Vagina (tissue), 2 donors: ENCODE measurements at regions not wholly inside any gene's neighbourhood (a gene's known extent, or its start where the extent isn't known, plus 50 kb on each side); places are given as distances from the start of the nearest gene placed in this dataset.

ENCODE experiments used
- DNase-seq, 2 donors: peaks; one replicate each; pipeline ENCODE4 v3.0.0-alpha.2; 2017; ENCODE audit errors: extremely low spot score in 2 of 2
- H3K27ac ChIP-seq: fragments of 200-600 bp; sonication (generic); one replicate; pipeline ENCODE4 v1.5.1; 2019
- H3K27me3 ChIP-seq: fragments of 200-600 bp; sonication (generic); one replicate; pipeline ENCODE4 v1.5.1; 2019
- H3K36me3 ChIP-seq, 2 donors: fragments of 200-600 bp; sonication (generic); one replicate each; pipeline ENCODE4 v1.5.1; 2017 to 2019
- H3K4me1 ChIP-seq: fragments of 200-600 bp; sonication (generic); one replicate; pipeline ENCODE4 v1.5.1; 2019
- H3K4me3 ChIP-seq, 2 donors: fragments of 200-600 bp; sonication (generic); 1 replicate in 1 of 2; 2 replicates in 1 of 2; pipeline ENCODE4 v1.5.1; 2016 to 2019
- H3K9me3 ChIP-seq: fragments of 200-600 bp; sonication (generic); one replicate; pipeline ENCODE4 v1.5.1; 2019
- CTCF ChIP-seq, 3 experiments: fragments of 450-650 bp in 2 of 3; fragments of 200-600 bp in 1 of 3; sonication (generic) in 1 of 3; IDR thresholded peaks; one replicate each; pipeline ENCODE4 v1.5.1; 2017 to 2019; ENCODE audit warnings: antibody characterized with exemption in 3 of 3, mild to moderate bottlenecking in 2 of 3, moderate library complexity in 2 of 3
- POLR2A ChIP-seq, 2 donors: fragments of 450-650 bp; IDR thresholded peaks; one replicate each; pipeline ENCODE4 v1.6.1; 2017; ENCODE audit warnings: antibody characterized with exemption in 2 of 2, mild to moderate bottlenecking in 2 of 2, moderate library complexity in 2 of 2
- POLR2AphosphoS5 ChIP-seq, 2 donors: sonication (generic); formaldehyde crosslinking; IDR thresholded peaks; one replicate each; pipeline ENCODE4 v1.9.0; 2017; ENCODE audit warnings: antibody characterized with exemption in 2 of 2, mild to moderate bottlenecking in 2 of 2, low read depth in 1 of 2; ENCODE audit not compliant: insufficient read depth in 1 of 2
- intact Hi-C: fragments of 100-400 bp; cut with DNase I; formaldehyde crosslinking; loops from one replicate; pipeline ENCODE4 v1.15.1; 2023

DNA sequence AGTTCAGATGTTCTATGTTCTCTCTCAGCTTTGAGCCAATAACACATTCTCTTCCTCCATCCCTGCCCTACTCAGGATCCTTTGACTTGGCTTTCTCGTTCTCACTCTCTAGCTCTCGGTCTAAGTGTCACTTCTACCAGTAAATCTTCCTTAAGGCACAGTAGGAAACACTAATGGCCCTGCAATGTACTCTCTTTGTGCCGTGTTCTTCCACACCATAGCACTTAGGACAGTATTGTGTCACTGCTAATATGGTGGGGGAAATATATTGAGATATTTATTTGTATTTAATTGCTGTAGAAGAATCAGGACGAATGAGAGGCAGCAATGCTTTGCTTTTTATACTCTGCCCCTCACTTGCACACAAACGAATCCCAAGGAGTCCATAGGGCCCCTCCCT, 493.1 kb downstream of the SHISA9 start:
- no peaks in the 10 kb centered on the region for H3K4me1 ChIP-seq
- no peaks in the 10 kb centered on the region for H3K9me3 ChIP-seq
- H3K4me3 ChIP-seq, result no peak overlapping the region
- no peaks in the 10 kb centered on the region for H3K36me3 ChIP-seq
- intact Hi-C loops, result no loop called here
- no peak for DNase-seq
- H3K27me3 ChIP-seq, result no peaks in the 10 kb centered on the region
- H3K27ac ChIP-seq, result no peak overlapping the region
- TF ChIP-seq POLR2A (IDR thresholded peaks at IDR 0.05) (no peak), POLR2AphosphoS5 (IDR thresholded peaks at IDR 0.05; ENCODE audit: insufficient read depth in 1 of 2, low read depth in 1 of 2) (no peak), CTCF (IDR thresholded peaks at IDR 0.05) (no peak)

- Histone ChIP-seq H3K27ac (no peak overlapping the region), H3K4me3 (no peak overlapping the region), H3K27me3 (no peaks in the 10 kb centered on the region), H3K36me3 (no peaks in the 10 kb centered on the region), H3K4me1 (no peaks in the 10 kb centered on the region), H3K9me3 (no peaks in the 10 kb centered on the region)
- TF ChIP-seq CTCF (IDR thresholded peaks at IDR 0.05), result no peak
- no peak for TF ChIP-seq POLR2AphosphoS5 (IDR thresholded peaks at IDR 0.05; ENCODE audit: insufficient read depth in 1 of 2, low read depth in 1 of 2)
- no peak for TF ChIP-seq POLR2A (IDR thresholded peaks at IDR 0.05)
- DNase-seq, result no peak
- intact Hi-C loops, result no loop called here
Observed at GRCh38 chr16:13397126-13397525, 495.7 kb downstream of the SHISA9 start.

DNA sequence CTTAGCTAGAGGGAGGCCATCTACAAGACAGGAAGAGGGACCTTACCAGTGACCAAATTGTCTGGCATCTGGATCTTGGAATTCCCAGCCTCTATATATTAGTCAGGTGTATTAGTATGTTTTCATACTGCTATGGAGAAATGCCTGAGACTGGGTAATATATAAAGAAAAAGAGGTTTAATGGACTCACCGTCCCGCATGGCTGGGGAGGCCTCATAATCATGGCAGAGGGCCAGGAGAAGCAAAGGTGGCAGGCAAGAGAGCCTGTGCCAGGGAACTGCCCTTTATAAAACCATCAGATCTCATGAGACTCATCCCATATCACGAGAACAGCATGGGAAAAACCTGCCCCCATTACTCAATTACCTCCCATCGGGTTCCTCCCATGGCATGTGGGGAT, 500.2 kb downstream of the SHISA9 start:
- TF ChIP-seq POLR2A (IDR thresholded peaks at IDR 0.05) (no peak), CTCF (IDR thresholded peaks at IDR 0.05) (no peak), POLR2AphosphoS5 (IDR thresholded peaks at IDR 0.05; ENCODE audit: insufficient read depth in 1 of 2, low read depth in 1 of 2) (no peak)
- Histone ChIP-seq H3K4me3 (no peak overlapping the region), H3K4me1 (no peaks in the 10 kb centered on the region), H3K36me3 (no peaks in the 10 kb centered on the region), H3K27ac (no peak overlapping the region), H3K9me3 (no peaks in the 10 kb centered on the region), H3K27me3 (no peaks in the 10 kb centered on the region)
- intact Hi-C loops, result no loop called here
- DNase-seq, result no peak

DNA sequence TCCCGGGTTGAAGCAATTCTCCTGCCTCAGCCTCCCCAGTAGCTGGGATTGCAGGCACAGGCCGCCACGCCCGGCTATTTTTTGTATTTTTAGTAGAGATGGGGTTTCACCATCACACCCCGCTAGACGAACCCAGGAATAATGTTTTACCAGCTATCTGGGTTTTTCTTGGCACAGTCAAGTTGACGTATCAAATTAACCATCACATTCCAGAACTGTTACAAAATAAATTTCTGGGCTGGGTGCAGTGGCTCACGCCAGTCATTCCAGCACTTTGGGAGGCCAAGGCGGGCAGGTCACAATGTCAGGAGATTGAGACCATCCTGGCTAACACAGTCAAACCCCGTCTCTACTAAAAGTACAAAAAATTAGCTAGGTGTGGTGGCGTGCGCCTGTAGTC, 501.2 kb downstream of the SHISA9 start:
- no peak for DNase-seq
- Histone ChIP-seq H3K36me3 (no peaks in the 10 kb centered on the region), H3K27ac (no peak overlapping the region), H3K27me3 (no peaks in the 10 kb centered on the region), H3K9me3 (no peaks in the 10 kb centered on the region), H3K4me1 (no peaks in the 10 kb centered on the region), H3K4me3 (no peak overlapping the region)
- TF ChIP-seq CTCF (IDR thresholded peaks at IDR 0.05), result no peak
- TF ChIP-seq POLR2A (IDR thresholded peaks at IDR 0.05), result no peak
- no peak for TF ChIP-seq POLR2AphosphoS5 (IDR thresholded peaks at IDR 0.05; ENCODE audit: insufficient read depth in 1 of 2, low read depth in 1 of 2)
- intact Hi-C loops, result no loop called here

GRCh38 chr16:13403326-13403725, 501.9 kb downstream of the SHISA9 start:
- intact Hi-C loops, result no loop called here
- no peak overlapping the region for H3K4me3 ChIP-seq
- H3K27me3 ChIP-seq, result no peaks in the 10 kb centered on the region

GRCh38 chr16:13414154-13414553, 505.8 kb upstream of the ERCC4 start:
- H3K27me3 ChIP-seq, result no peaks in the 10 kb centered on the region
- DNase-seq, result no peak
- no peak overlapping the region for H3K4me3 ChIP-seq
- H3K4me1 ChIP-seq, result no peaks in the 10 kb centered on the region
- no peaks in the 10 kb centered on the region for H3K9me3 ChIP-seq
- intact Hi-C loops, result no loop called here
- no peaks in the 10 kb centered on the region for H3K36me3 ChIP-seq
- H3K27ac ChIP-seq, result no peak overlapping the region
- no peak for TF ChIP-seq CTCF (IDR thresholded peaks at IDR 0.05)
- TF ChIP-seq POLR2AphosphoS5 (IDR thresholded peaks at IDR 0.05; ENCODE audit: insufficient read depth in 1 of 2, low read depth in 1 of 2), result no peak
- TF ChIP-seq POLR2A (IDR thresholded peaks at IDR 0.05), result no peak

More at GRCh38 chr16:13403326-13403725, 501.9 kb downstream of the SHISA9 start:
- Histone ChIP-seq H3K4me1 (no peaks in the 10 kb centered on the region), H3K9me3 (no peaks in the 10 kb centered on the region), H3K27ac (no peak overlapping the region), H3K36me3 (no peaks in the 10 kb centered on the region)
- TF ChIP-seq POLR2A (IDR thresholded peaks at IDR 0.05) (no peak), POLR2AphosphoS5 (IDR thresholded peaks at IDR 0.05; ENCODE audit: insufficient read depth in 1 of 2, low read depth in 1 of 2) (no peak)
- DNase-seq, result no peak
